ENCODE measurements at regions not wholly inside any gene's neighbourhood (a gene's known extent, or its start where the extent isn't known, plus 50 kb on each side); places are given as distances from the start of the nearest gene placed in this dataset.

DNA sequence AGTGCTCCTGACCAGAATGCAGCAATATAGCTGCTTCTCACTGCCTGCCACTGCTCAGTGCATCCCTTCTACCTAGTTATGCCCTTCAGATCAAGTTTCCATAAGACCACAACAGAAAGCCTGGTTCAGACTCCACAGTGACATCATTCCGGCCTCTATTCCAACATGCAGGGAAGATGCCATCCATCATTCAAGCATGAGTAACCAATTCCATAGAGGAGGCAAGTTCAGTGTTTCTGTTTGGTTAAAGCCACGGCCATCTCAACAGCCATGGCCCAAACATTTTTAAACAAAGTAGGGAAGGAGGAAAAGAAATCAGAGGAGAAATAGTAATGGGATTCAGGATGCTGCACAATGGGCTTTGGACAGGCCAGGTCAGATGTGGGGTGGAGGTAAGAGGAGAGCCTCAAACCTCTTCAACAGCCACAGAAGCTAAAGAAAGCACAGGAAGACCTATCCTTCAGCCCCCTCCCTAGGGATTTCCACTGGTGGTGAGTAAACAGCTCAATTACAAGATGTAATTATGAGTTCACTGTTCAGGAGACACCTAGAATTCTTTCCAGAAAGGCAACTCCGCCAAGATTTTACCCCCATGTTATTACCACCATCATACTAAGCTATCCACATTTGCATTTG, 484.9 kb downstream of the SETD4 start:
- TF ChIP-seq, protein P1, sequence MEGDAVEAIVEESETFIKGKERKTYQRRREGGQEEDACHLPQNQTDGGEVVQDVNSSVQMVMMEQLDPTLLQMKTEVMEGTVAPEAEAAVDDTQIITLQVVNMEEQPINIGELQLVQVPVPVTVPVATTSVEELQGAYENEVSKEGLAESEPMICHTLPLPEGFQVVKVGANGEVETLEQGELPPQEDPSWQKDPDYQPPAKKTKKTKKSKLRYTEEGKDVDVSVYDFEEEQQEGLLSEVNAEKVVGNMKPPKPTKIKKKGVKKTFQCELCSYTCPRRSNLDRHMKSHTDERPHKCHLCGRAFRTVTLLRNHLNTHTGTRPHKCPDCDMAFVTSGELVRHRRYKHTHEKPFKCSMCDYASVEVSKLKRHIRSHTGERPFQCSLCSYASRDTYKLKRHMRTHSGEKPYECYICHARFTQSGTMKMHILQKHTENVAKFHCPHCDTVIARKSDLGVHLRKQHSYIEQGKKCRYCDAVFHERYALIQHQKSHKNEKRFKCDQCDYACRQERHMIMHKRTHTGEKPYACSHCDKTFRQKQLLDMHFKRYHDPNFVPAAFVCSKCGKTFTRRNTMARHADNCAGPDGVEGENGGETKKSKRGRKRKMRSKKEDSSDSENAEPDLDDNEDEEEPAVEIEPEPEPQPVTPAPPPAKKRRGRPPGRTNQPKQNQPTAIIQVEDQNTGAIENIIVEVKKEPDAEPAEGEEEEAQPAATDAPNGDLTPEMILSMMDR (IDR thresholded peaks at IDR 0.05; ENCODE audit: low read depth, low read length): no peak
- H3K4me3 ChIP-seq (ENCODE audit: low read depth, low read length): no peak overlapping the region

DNA sequence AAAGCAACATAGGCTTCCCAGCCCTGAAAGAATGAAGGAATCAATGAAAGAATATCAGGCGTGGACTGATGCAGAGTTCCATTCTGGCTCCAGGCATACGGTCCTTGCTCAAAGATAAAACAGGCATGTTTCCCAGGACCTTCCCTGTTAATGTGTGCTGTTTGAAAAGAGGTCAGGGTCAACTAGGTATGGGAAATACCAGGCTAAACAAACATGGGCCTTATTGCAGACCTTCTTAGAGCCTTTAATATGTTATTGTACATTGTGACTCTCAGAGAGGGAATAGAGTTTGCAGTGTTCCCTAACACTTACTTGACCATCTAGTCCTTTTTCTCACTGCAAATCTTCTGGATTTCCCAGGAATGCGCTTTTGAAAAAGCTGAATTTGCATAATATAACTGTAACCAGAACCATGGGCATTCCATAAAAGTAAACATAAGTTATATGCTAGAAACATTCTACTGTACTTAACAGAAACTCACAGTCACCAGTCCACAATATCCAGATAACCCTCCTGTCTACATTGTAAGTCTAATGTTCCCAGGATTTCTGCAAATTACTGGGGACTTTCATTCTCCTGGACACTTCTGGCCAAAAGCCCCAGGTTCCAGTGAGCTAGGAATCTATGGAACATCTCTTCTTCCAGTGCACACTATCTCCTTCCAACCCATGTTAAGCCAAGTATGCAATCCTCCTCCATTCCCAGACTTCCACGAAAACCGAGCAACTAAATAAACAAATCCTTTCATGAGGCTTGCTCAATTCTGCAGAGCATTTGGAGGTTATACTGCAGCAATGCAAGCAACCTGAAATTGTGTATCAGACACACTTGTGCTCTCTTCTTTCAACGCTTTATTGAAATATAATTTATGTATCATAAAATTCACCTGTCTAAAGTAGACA, 486.6 kb downstream of the SETD4 start:
- no peak overlapping the region for H3K4me3 ChIP-seq (ENCODE audit: low read depth, low read length)
- TF ChIP-seq, protein P1 (IDR thresholded peaks at IDR 0.05; ENCODE audit: low read depth, low read length): no peak

DNA sequence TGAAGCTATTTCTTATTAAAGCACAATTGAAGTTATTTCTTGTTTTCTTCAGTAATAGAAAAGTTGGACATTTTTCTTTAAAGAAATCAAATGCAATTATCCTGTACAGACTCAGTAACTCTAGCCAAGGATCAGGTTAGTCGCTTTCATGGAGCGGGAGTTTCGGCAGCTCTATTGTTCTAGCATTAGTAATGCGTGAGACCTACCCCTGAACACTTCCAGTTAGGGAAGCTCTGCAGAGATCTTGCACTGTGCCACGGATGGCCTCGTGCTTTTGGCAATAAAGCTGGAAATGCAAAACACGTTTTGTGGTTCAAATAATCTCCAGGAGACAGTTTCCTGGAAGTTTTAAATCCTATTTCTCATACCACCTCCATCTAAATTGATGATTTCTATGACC, 488.4 kb downstream of the SETD4 start:
- no peak overlapping the region for H3K4me3 ChIP-seq (ENCODE audit: low read depth, low read length)
- TF ChIP-seq, protein P1 (IDR thresholded peaks at IDR 0.05; ENCODE audit: low read depth, low read length): no peak

- TF ChIP-seq, protein P1 (IDR thresholded peaks at IDR 0.05; ENCODE audit: low read depth, low read length): no peak
- H3K4me3 ChIP-seq (ENCODE audit: low read depth, low read length): no peak overlapping the region
Measured at GRCh38 chr21:35568643-35569042, 491.7 kb downstream of the SETD4 start.

DNA sequence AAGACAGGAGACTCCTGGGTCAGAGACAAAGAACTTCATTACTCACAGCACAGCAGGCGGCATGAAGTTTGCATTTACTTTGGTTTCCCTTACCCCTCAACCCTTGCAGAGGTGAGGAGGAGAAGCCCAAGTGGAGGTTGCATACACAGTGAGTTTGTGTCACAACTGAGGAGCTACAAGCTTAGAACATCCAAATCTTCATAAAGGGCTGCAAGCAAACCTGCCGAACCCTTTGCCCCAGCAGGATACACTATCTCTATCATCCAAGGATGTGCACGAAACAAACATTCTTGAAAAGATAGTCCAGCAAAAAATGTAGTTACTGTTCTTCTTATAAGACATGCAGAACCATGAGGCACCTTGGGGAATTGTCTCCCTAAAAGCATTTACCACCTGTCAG, 493.5 kb downstream of the SETD4 start:
- TF ChIP-seq, protein P1 (IDR thresholded peaks at IDR 0.05; ENCODE audit: low read depth, low read length): no peak
- no peak overlapping the region for H3K4me3 ChIP-seq (ENCODE audit: low read depth, low read length)

DNA sequence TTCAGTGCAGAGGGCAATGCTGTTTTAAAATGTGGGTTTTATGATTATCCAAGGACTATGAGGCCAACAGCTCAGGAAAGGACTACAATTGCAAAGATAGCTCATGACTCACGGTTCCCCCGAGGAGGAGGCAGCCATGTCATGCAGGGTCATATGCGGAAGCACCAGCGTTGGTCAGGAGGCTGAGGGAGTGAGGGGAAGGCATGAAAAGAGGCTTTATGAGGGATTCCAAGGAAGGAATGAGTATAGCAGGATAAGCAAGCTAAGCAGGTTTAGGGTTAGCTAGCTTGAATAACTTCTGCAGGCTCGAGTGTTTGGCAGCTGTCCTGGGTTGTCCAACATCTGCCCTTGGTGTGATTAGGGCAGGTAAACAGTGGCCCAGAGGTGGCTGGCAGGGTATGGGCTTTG, 495.1 kb downstream of the SETD4 start:
- TF ChIP-seq, protein P1 (IDR thresholded peaks at IDR 0.05; ENCODE audit: low read depth, low read length): no peak
- no peak overlapping the region for H3K4me3 ChIP-seq (ENCODE audit: low read depth, low read length)

DNA sequence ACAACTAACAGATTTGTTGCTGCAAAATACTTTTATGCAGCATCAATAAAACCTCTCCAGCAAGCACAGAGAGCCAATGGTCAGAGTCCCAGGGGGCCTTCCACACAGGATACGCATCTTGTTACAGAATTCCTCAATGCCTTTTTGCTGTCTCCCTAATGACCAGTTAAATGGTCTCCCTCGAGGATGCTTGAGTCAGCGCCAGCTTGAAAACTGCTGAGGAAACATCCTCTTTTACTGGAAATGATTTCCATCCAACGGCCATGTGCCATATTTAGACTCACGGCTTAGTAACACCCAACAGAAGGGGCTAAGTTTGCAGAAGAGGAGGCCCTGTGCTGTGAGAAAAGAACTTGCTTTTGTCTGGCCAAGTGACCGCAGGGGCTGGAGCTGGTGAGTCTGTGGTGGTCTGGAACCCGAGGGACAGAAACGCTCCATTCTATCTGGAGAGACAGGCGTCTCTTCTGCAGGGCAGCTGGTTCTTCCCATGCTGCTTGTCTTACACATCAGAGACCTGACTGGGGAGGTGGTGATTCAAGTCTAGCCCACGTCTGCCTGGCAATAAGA, 496.4 kb downstream of the SETD4 start:
- H3K4me3 ChIP-seq (ENCODE audit: low read depth, low read length): peak overlapping the region; percentile 32; the same call in 1 of the 2 replicates
- TF ChIP-seq, protein P1 (IDR thresholded peaks at IDR 0.05; ENCODE audit: low read depth, low read length): no peak
